Upper lobe of right lung (tissue), 1 donor: ENCODE measurements at regions not wholly inside any gene's neighbourhood (a gene's known extent, or its start where the extent isn't known, plus 50 kb on each side); places are given as distances from the start of the nearest gene placed in this dataset.
A peak's percentile ranks its signal among the peaks of the same experiment; 100 is the strongest.

ENCODE experiments used
- ATAC-seq: fragments of 200-7000 bp; cut with Tn5 transposase; one replicate; pipeline ENCODE4 v1.9.1; 2020; ENCODE audit warnings: mild to moderate bottlenecking, moderate library complexity
- DNase-seq: peaks from one replicate; pipeline ENCODE4 v3.0.0-alpha.2; 2020
- H3K27ac ChIP-seq: fragments of 200-600 bp; one replicate; pipeline ENCODE4 v1.8.0; 2022
- H3K27me3 ChIP-seq: fragments of 200-600 bp; one replicate; pipeline ENCODE4 v1.8.0; 2022; ENCODE audit warnings: mild to moderate bottlenecking
- H3K36me3 ChIP-seq: fragments of 200-600 bp; one replicate; pipeline ENCODE4 v1.8.0; 2022
- H3K4me1 ChIP-seq: fragments of 200-600 bp; one replicate; pipeline ENCODE4 v1.8.0; 2022
- H3K4me3 ChIP-seq: fragments of 200-600 bp; one replicate; pipeline ENCODE4 v1.8.0; 2022; ENCODE audit warnings: mild to moderate bottlenecking
- H3K9me3 ChIP-seq: fragments of 200-600 bp; one replicate; pipeline ENCODE4 v1.8.0; 2022
- CTCF ChIP-seq: fragments of 200-600 bp; IDR thresholded peaks from one replicate; pipeline ENCODE4 v1.8.0; 2022; ENCODE audit warnings: antibody characterized with exemption
- intact Hi-C: fragments of 100-400 bp; cut with DNase I; formaldehyde crosslinking; loops from one replicate; pipeline ENCODE4 v1.11.0; 2022
- donor health status: DM: no; HTN: yes; CAD: no; lungs with severe emphysema.

- Histone ChIP-seq H3K27ac (no peak overlapping the region), H3K9me3 (no peaks in the 10 kb centered on the region), H3K27me3 (no peaks in the 10 kb centered on the region), H3K4me1 (no peaks in the 10 kb centered on the region), H3K4me3 (no peak overlapping the region), H3K36me3 (no peaks in the 10 kb centered on the region)
- intact Hi-C loops, result no loop called here
- DNase-seq, result no peak
- no peak for ATAC-seq
- TF ChIP-seq CTCF, result no peak
Measured at GRCh38 chr15:52960283-52960682, 170.1 kb upstream of the ONECUT1 start.

GRCh38 chr15:52943746-52944145 is 153.6 kb upstream of the ONECUT1 start:
- ATAC-seq, result no peak
- Histone ChIP-seq H3K27ac (no peak overlapping the region), H3K36me3 (no peaks in the 10 kb centered on the region), H3K4me1 (no peaks in the 10 kb centered on the region), H3K9me3 (no peaks in the 10 kb centered on the region), H3K4me3 (no peak overlapping the region), H3K27me3 (no peaks in the 10 kb centered on the region)
- intact Hi-C loops, result no loop called here
- TF ChIP-seq CTCF, result no peak
- no peak for DNase-seq

GRCh38 chr15:52936489-52936888 is 146.4 kb upstream of the ONECUT1 start:
- Histone ChIP-seq H3K27ac (no peak overlapping the region), H3K27me3 (no peaks in the 10 kb centered on the region), H3K36me3 (no peaks in the 10 kb centered on the region), H3K4me3 (no peak overlapping the region), H3K4me1 (no peaks in the 10 kb centered on the region), H3K9me3 (no peaks in the 10 kb centered on the region)
- TF ChIP-seq CTCF, result no peak
- ATAC-seq (peak; percentile 62), DNase-seq (no peak)
- intact Hi-C loops, result no loop called here

- no peak for TF ChIP-seq CTCF
- intact Hi-C loops, result no loop called here
- no peaks in the 10 kb centered on the region for H3K9me3 ChIP-seq
- H3K27ac ChIP-seq, result no peak overlapping the region
- no peak overlapping the region for H3K4me3 ChIP-seq
- peaks cover 16% of the 10 kb centered on the region for H3K27me3 ChIP-seq
- ATAC-seq (no peak), DNase-seq (no peak)
- no peaks in the 10 kb centered on the region for H3K4me1 ChIP-seq
- no peaks in the 10 kb centered on the region for H3K36me3 ChIP-seq
Measured at GRCh38 chr15:52925130-52925529, 135.0 kb upstream of the ONECUT1 start.

GRCh38 chr15:52924630-52925029 is 134.5 kb upstream of the ONECUT1 start:
- ATAC-seq (no peak), DNase-seq (no peak)
- no peak for TF ChIP-seq CTCF
- no peaks in the 10 kb centered on the region for H3K4me1 ChIP-seq
- no peaks in the 10 kb centered on the region for H3K36me3 ChIP-seq
- no peak overlapping the region for H3K4me3 ChIP-seq
- H3K27me3 ChIP-seq, result peaks cover 16% of the 10 kb centered on the region
- no peak overlapping the region for H3K27ac ChIP-seq
- no peaks in the 10 kb centered on the region for H3K9me3 ChIP-seq
- intact Hi-C loops, result no loop called here

- Histone ChIP-seq H3K4me1 (no peaks in the 10 kb centered on the region), H3K36me3 (no peaks in the 10 kb centered on the region), H3K9me3 (no peaks in the 10 kb centered on the region), H3K4me3 (no peak overlapping the region), H3K27me3 (peaks cover 16% of the 10 kb centered on the region), H3K27ac (no peak overlapping the region)
- no peak for DNase-seq
- intact Hi-C loops, result no loop called here
- no peak for TF ChIP-seq CTCF
- ATAC-seq, result no peak
Measured at GRCh38 chr15:52923626-52924025, 133.5 kb upstream of the ONECUT1 start.
